HEK293T (cell line): ENCODE measurements at regions not wholly inside any gene's neighbourhood (a gene's known extent, or its start where the extent isn't known, plus 50 kb on each side); places are given as distances from the start of the nearest gene placed in this dataset.

ENCODE experiments used
- CTCF ChIA-PET: fragments of 350-600 bp; formaldehyde crosslinking; extraction: SDS; loops from one replicate; lab custom pipeline; 2021; ENCODE audit warnings: antibody characterized with exemption, inconsistent platforms; lab: Yijun Ruan, JAX
- POLR2A ChIA-PET: fragments of 350-600 bp; formaldehyde crosslinking; extraction: SDS; loops from one replicate; lab custom pipeline; 2020; ENCODE audit warnings: antibody characterized with exemption, inconsistent platforms; lab: Yijun Ruan, JAX
- DNase-seq: peaks from one replicate; pipeline ENCODE4 v3.0.0; 2012; ENCODE audit warnings: mixed read lengths; ENCODE audit errors: extremely low spot score
- ARNT ChIP-seq: fragments of 450-650 bp; IDR thresholded peaks from 2 replicates; pipeline ENCODE4 v1.6.1; 2017; ENCODE audit warnings: mild to moderate bottlenecking
- BHLHE40 ChIP-seq: fragments of 450-650 bp; IDR thresholded peaks from 2 replicates; pipeline ENCODE4 v1.6.1; 2016; ENCODE audit warnings: mild to moderate bottlenecking, moderate library complexity, borderline replicate concordance
- CTBP1 ChIP-seq: fragments of 450-650 bp; IDR thresholded peaks from 2 replicates; pipeline ENCODE4 v1.6.1; 2016; ENCODE audit warnings: borderline replicate concordance
- ELF4 ChIP-seq: fragments of 450-650 bp; IDR thresholded peaks from 2 replicates; pipeline ENCODE4 v1.6.1; 2017; ENCODE audit warnings: antibody characterized with exemption
- FOXA1 ChIP-seq: fragments of 450-650 bp; IDR thresholded peaks from 2 replicates; pipeline ENCODE4 v1.6.1; 2016; ENCODE audit warnings: mild to moderate bottlenecking
- FOXK2 ChIP-seq: fragments of 450-650 bp; IDR thresholded peaks from 2 replicates; pipeline ENCODE4 v1.6.1; 2016; ENCODE audit warnings: mild to moderate bottlenecking
- FOXM1 ChIP-seq: fragments of 450-650 bp; IDR thresholded peaks from 2 replicates; pipeline ENCODE4 v1.6.1; 2017; ENCODE audit warnings: mild to moderate bottlenecking, borderline replicate concordance
- HDGF ChIP-seq: fragments of 450-650 bp; IDR thresholded peaks from 2 replicates; pipeline ENCODE4 v1.6.1; 2017; ENCODE audit warnings: antibody characterized with exemption, borderline replicate concordance
- L3MBTL2 ChIP-seq: fragments of 450-650 bp; conservative IDR thresholded peaks from 2 replicates; pipeline ENCODE4 v1.6.1; 2016; ENCODE audit warnings: mild to moderate bottlenecking
- LEF1 ChIP-seq: fragments of 450-650 bp; IDR thresholded peaks from 2 replicates; pipeline ENCODE4 v1.6.1; 2017; ENCODE audit warnings: mild to moderate bottlenecking, borderline replicate concordance
- NFRKB ChIP-seq: fragments of 450-650 bp; IDR thresholded peaks from 2 replicates; pipeline ENCODE4 v1.6.1; 2016; ENCODE audit warnings: mild to moderate bottlenecking, moderate library complexity
- SP1 ChIP-seq: fragments of 450-650 bp; IDR thresholded peaks from 2 replicates; pipeline ENCODE4 v1.6.1; 2017
- SUZ12 ChIP-seq: fragments of 450-650 bp; IDR thresholded peaks from 2 replicates; pipeline ENCODE4 v1.6.1; 2016; ENCODE audit warnings: mild to moderate bottlenecking
- TARDBP ChIP-seq: fragments of 450-650 bp; IDR thresholded peaks from 2 replicates; pipeline ENCODE4 v1.6.1; 2016
- ZNF384 ChIP-seq: fragments of 450-650 bp; IDR thresholded peaks from 2 replicates; pipeline ENCODE4 v1.6.1; 2016
- TF ChIP-seq, protein P1 (sequence below): fragments of 450-650 bp; IDR thresholded peaks from 2 replicates; pipeline ENCODE4 v1.6.1; 2016

DNA sequence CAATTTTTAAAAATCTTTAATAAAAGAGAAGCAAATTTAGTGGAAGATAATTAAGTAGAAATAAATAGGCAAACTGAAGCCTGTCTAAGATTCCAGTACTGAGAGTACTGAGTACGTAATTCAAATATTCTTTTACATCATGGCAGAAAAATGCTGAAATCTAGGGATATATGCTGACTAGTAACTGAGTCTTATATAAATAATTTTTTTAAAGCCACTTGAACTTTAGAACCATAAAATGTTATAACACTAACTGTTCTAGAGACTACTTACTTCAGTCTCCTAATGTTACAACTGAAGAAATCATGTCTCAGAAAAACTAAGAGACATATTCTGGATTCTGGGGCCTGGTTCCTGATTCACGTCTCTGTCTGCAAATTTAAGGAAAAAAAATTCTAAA lies 230.6 kb upstream of the PLEKHG7 start:
- DNase-seq = no peak
- CTCF ChIA-PET = no interaction called here
- POLR2A ChIA-PET = no interaction called here
- TF ChIP-seq ARNT (no peak), CTBP1 (no peak), SP1 (no peak), FOXM1 (no peak), LEF1 (no peak), HDGF (no peak), FOXK2 (no peak), ZNF384 (no peak), NFRKB (no peak), FOXA1 (no peak), L3MBTL2 (no peak), SUZ12 (no peak), TARDBP (no peak), BHLHE40 (no peak)
- TF ChIP-seq, protein P1, sequence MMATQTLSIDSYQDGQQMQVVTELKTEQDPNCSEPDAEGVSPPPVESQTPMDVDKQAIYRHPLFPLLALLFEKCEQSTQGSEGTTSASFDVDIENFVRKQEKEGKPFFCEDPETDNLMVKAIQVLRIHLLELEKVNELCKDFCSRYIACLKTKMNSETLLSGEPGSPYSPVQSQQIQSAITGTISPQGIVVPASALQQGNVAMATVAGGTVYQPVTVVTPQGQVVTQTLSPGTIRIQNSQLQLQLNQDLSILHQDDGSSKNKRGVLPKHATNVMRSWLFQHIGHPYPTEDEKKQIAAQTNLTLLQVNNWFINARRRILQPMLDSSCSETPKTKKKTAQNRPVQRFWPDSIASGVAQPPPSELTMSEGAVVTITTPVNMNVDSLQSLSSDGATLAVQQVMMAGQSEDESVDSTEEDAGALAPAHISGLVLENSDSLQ = no peak

DNA sequence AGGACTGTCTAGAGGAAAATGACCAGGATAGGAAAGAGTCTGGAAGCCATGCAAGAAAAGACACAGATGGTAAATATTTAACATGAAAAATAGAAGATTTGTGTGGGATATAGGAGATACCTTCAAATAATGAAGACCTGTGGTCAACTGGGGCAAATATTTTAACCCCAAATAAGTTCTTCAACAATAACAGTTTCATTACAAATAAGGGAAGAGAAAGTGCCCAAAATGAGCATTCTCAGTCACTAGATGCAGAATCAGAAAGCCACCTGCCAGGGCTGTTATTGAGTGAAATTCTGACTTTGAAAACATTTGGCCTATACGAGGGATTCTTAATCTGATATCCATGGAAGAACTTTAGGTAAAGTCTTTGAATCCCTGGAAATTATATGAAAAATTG lies 231.2 kb upstream of the PLEKHG7 start:
- ChIA-PET CTCF (no interaction called here), POLR2A (no interaction called here)
- DNase-seq = no peak
- TF ChIP-seq LEF1 (no peak), SUZ12 (no peak), SP1 (no peak), ZNF384 (no peak), ELF4 (no peak), FOXK2 (no peak), ARNT (no peak), NFRKB (no peak)

DNA sequence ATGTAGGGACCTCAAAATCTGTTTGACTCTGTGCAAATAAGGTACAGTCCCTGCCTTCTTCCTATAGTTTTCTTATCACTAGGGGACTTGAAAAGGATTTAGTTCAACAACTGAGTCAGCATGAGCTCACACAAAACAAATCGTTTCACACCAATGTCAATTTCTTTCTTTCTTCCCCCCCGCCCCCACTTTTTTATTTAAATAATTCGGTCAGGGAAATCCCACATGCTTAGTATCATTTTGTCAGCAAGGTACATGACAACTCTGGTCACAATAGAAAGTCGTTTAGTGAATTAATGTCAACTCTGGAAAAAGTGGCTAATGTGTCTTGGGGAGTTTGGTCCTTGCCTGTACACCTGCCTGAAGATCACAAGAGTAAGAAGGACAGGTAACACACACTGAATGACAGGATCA lies 232.2 kb upstream of the PLEKHG7 start:
- DNase-seq = no peak
- TF ChIP-seq ZNF384 = no peak
- TF ChIP-seq L3MBTL2 = no peak
- no peak for TF ChIP-seq SP1
- no peak for TF ChIP-seq HDGF
- no peak for TF ChIP-seq ELF4
- no peak for TF ChIP-seq FOXK2
- TF ChIP-seq FOXM1 = no peak
- TF ChIP-seq SUZ12 = no peak
- no peak for TF ChIP-seq LEF1
- CTCF ChIA-PET = no interaction called here
- POLR2A ChIA-PET = no interaction called here

DNA sequence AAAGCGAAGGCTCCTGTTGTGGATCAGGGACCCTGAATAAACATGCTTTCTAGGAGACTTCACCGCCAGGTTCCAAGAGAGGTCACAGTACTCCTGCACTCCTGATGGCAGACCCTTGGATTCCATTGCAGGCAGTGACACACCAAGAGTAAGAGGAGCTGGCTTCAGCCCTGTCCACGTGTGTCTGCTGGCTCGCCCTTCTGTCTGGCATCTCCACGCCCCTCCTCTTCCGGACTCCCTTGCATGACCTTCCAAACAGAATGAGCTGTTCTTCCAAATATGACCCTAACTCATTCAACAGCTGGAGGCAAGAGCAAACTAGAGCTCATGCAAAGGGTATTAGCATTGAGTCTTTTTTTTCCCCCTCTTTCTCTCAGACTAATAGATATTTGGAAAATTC lies 233.0 kb upstream of the PLEKHG7 start:
- no peak for DNase-seq
- ChIA-PET POLR2A (no interaction called here), CTCF (no interaction called here)
- no peak for TF ChIP-seq ELF4
- no peak for TF ChIP-seq HDGF
- TF ChIP-seq CTBP1 = no peak
- TF ChIP-seq BHLHE40 = no peak
- TF ChIP-seq SP1 = no peak
- TF ChIP-seq SUZ12 = no peak

DNA sequence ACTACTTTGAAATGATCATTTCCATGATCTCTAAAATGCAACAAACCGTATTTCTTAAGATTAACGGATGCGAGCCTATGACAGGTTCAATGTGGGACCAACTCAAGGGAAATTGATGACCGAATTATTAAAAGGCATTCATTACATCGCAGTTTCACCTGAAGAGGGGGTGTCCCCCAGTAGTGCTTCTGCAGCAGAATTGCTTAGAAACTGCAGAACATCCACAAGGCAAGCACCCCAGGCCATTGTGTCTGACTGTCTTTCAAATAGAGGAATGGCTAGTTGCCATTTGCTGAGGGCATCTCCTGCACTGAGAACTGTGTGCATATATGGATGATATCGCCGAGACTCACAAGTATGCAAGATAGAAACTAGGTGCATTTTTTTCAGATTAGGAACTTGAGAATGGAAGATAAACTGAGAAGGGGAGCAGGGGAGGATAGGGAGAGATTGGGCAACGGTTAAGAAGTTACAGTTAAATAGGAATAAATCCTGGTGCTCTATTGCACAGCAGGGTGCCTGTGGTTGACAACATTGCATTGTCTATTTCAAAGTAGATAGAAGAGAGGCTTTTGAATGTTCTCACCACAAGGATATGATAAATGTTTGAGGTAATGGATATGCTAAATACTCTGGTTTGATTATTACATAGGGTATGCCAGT lies 234.3 kb upstream of the PLEKHG7 start:
- POLR2A ChIA-PET = no interaction called here
- CTCF ChIA-PET = no interaction called here
- no peak for TF ChIP-seq BHLHE40
- TF ChIP-seq L3MBTL2 = no peak
- TF ChIP-seq, protein P1 = no peak
- TF ChIP-seq HDGF = no peak
- no peak for TF ChIP-seq NFRKB
- no peak for TF ChIP-seq FOXK2
- DNase-seq = no peak

DNA sequence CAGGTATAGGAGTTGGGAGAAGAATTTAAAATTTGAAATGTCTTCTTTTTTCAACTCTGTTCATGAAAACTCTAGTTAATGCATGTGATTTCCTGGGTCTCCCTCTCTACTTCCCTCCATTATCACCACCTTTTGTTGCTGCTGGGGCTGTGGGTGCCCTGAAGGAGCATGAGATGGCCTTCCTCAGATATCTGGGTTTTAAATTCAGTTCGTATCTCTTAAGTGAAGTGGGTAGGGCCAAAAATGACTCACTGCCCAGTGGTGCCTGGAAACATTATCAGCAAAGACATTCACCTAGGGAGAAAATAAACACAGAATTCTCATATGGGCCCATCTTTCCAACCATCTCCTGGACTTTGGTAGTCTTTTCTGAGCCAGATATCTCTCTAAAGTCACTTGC lies 234.9 kb upstream of the PLEKHG7 start:
- no peak for DNase-seq
- POLR2A ChIA-PET = no interaction called here
- TF ChIP-seq L3MBTL2 = no peak
- TF ChIP-seq FOXM1 = no peak
- no peak for TF ChIP-seq SUZ12
- no peak for TF ChIP-seq TARDBP
- TF ChIP-seq ZNF384 = no peak
- TF ChIP-seq ELF4 = no peak
- no peak for TF ChIP-seq FOXK2
- no peak for TF ChIP-seq SP1
- TF ChIP-seq NFRKB = no peak
- TF ChIP-seq LEF1 = no peak
- TF ChIP-seq BHLHE40 = no peak
- no peak for TF ChIP-seq CTBP1
- no peak for TF ChIP-seq HDGF
- TF ChIP-seq, protein P1 = no peak
- no peak for TF ChIP-seq FOXA1
- TF ChIP-seq ARNT = no peak
- CTCF ChIA-PET = no interaction called here
